Large intestine (tissue), 3 donors: ENCODE measurements at regions not wholly inside any gene's neighbourhood (a gene's known extent, or its start where the extent isn't known, plus 50 kb on each side); places are given as distances from the start of the nearest gene placed in this dataset.

Experiments used
- DNase-seq, 2 donors: peaks; one replicate each; pipeline versions ENCODE4 v3.0.0 to v3.0.0-alpha.2; 2013
- H3K27ac ChIP-seq: one replicate; pipeline ENCODE4 v1.5.1; 2013; ENCODE audit warnings: low read length
- H3K27me3 ChIP-seq: 2 replicates; pipeline ENCODE4 v1.6.1; 2013; ENCODE audit warnings: low read length; ENCODE audit not compliant: control insufficient read depth, insufficient read depth
- H3K36me3 ChIP-seq: 2 replicates; pipeline ENCODE4 v1.6.1; 2013; ENCODE audit warnings: low read length; ENCODE audit not compliant: control insufficient read depth, insufficient read depth
- H3K4me1 ChIP-seq: one replicate; pipeline ENCODE4 v1.6.1; 2013; ENCODE audit warnings: low read length; ENCODE audit not compliant: control insufficient read depth, insufficient read depth
- H3K4me3 ChIP-seq: one replicate; pipeline ENCODE4 v1.5.1; 2013; ENCODE audit warnings: low read length
- H3K9me3 ChIP-seq: one replicate; pipeline ENCODE4 v1.6.1; 2013; ENCODE audit warnings: mild to moderate bottlenecking, low read depth, low read length, moderate library complexity; ENCODE audit not compliant: control insufficient read depth
- whole genome bisulfite sequencing: methylation state at CpG from one replicate; pipeline ENCODE4 v1.1.5; 2013; ENCODE audit warnings: low lambda C conversion rate; ENCODE audit not compliant: insufficient coverage; 5-methylcytosine and 5-hydroxymethylcytosine counted together

- no CpG with 5 or more reads among the region's 2 CpGs for WGBS
- Histone ChIP-seq H3K36me3 (no peaks in the 10 kb centered on the region), H3K27me3 (no peaks in the 10 kb centered on the region), H3K4me1 (no peaks in the 10 kb centered on the region), H3K4me3 (no peak overlapping the region), H3K27ac (no peak overlapping the region), H3K9me3 (no peaks in the 10 kb centered on the region)
- no peak for DNase-seq
These were observed 417.3 kb downstream of the RASEF start for GRCh38 chr9:82645600-82645999.

- no peak for DNase-seq
- WGBS, result 90% methylated on average over 3 of the region's 3 CpGs
- H3K9me3 ChIP-seq, result no peaks in the 10 kb centered on the region
- no peak overlapping the region for H3K27ac ChIP-seq
- H3K4me3 ChIP-seq, result no peak overlapping the region
- no peaks in the 10 kb centered on the region for H3K4me1 ChIP-seq
- no peaks in the 10 kb centered on the region for H3K36me3 ChIP-seq
- no peaks in the 10 kb centered on the region for H3K27me3 ChIP-seq
These were observed 412.6 kb downstream of the RASEF start for GRCh38 chr9:82650368-82650767.

GRCh38 chr9:82651474-82651873 is 411.5 kb downstream of the RASEF start:
- no peak for DNase-seq
- H3K27ac ChIP-seq, result no peak overlapping the region
- H3K4me3 ChIP-seq, result no peak overlapping the region
- no peaks in the 10 kb centered on the region for H3K4me1 ChIP-seq
- no peaks in the 10 kb centered on the region for H3K36me3 ChIP-seq
- H3K27me3 ChIP-seq, result no peaks in the 10 kb centered on the region
- no CpG with 5 or more reads among the region's 2 CpGs for WGBS
- H3K9me3 ChIP-seq, result no peaks in the 10 kb centered on the region

- Histone ChIP-seq H3K36me3 (no peaks in the 10 kb centered on the region), H3K9me3 (no peaks in the 10 kb centered on the region), H3K4me3 (no peak overlapping the region), H3K27ac (no peak overlapping the region), H3K4me1 (no peaks in the 10 kb centered on the region), H3K27me3 (no peaks in the 10 kb centered on the region)
- DNase-seq, result no peak
- WGBS, result 40% methylated on average over 1 of the region's 3 CpGs
These were observed 397.6 kb downstream of the RASEF start for GRCh38 chr9:82665324-82665723.

GRCh38 chr9:82668689-82669199 is 394.2 kb downstream of the RASEF start:
- no CpG with 5 or more reads among the region's 5 CpGs for WGBS
- no peaks in the 10 kb centered on the region for H3K27me3 ChIP-seq
- peak in 1 of 2 donors; percentile 4 for DNase-seq
- H3K4me3 ChIP-seq, result no peak overlapping the region
- H3K4me1 ChIP-seq, result no peaks in the 10 kb centered on the region
- no peaks in the 10 kb centered on the region for H3K36me3 ChIP-seq
- no peaks in the 10 kb centered on the region for H3K9me3 ChIP-seq
- no peak overlapping the region for H3K27ac ChIP-seq

- H3K27me3 ChIP-seq, result no peaks in the 10 kb centered on the region
- H3K9me3 ChIP-seq, result no peaks in the 10 kb centered on the region
- H3K4me3 ChIP-seq, result no peak overlapping the region
- H3K36me3 ChIP-seq, result no peaks in the 10 kb centered on the region
- DNase-seq, result no peak
- no peaks in the 10 kb centered on the region for H3K4me1 ChIP-seq
- WGBS, result no CpG with 5 or more reads among the region's 3 CpGs
- H3K27ac ChIP-seq, result no peak overlapping the region
These were observed 392.9 kb downstream of the RASEF start for GRCh38 chr9:82670000-82670399.

GRCh38 chr9:82670726-82671125 is 392.2 kb downstream of the RASEF start:
- Histone ChIP-seq H3K9me3 (no peaks in the 10 kb centered on the region), H3K27me3 (no peaks in the 10 kb centered on the region), H3K27ac (no peak overlapping the region), H3K36me3 (no peaks in the 10 kb centered on the region), H3K4me3 (no peak overlapping the region), H3K4me1 (no peaks in the 10 kb centered on the region)
- WGBS, result no CpG with 5 or more reads among the region's 1 CpG
- DNase-seq, result no peak

GRCh38 chr9:82673201-82673600 is 389.7 kb downstream of the RASEF start:
- H3K27me3 ChIP-seq, result no peaks in the 10 kb centered on the region
- WGBS, result no CpG with 5 or more reads among the region's 1 CpG

GRCh38 chr9:82673919-82674318 is 389.0 kb downstream of the RASEF start:
- no peak overlapping the region for H3K27ac ChIP-seq
- no peaks in the 10 kb centered on the region for H3K36me3 ChIP-seq
- H3K9me3 ChIP-seq, result no peaks in the 10 kb centered on the region
- no peaks in the 10 kb centered on the region for H3K4me1 ChIP-seq
- no peak for DNase-seq
- H3K4me3 ChIP-seq, result no peak overlapping the region
- WGBS, result 40% methylated on average over 2 of the region's 3 CpGs
- H3K27me3 ChIP-seq, result no peaks in the 10 kb centered on the region

More at GRCh38 chr9:82673201-82673600, 389.7 kb downstream of the RASEF start:
- no peaks in the 10 kb centered on the region for H3K4me1 ChIP-seq
- no peak overlapping the region for H3K27ac ChIP-seq
- no peak overlapping the region for H3K4me3 ChIP-seq
- H3K9me3 ChIP-seq, result no peaks in the 10 kb centered on the region
- no peak for DNase-seq
- no peaks in the 10 kb centered on the region for H3K36me3 ChIP-seq

- H3K27me3 ChIP-seq, result no peaks in the 10 kb centered on the region
- no peaks in the 10 kb centered on the region for H3K9me3 ChIP-seq
- H3K27ac ChIP-seq, result no peak overlapping the region
- DNase-seq, result no peak
- H3K4me1 ChIP-seq, result no peaks in the 10 kb centered on the region
- H3K36me3 ChIP-seq, result no peaks in the 10 kb centered on the region
- no peak overlapping the region for H3K4me3 ChIP-seq
- 100% methylated on average over 2 of the region's 4 CpGs for WGBS
These were observed 387.8 kb downstream of the RASEF start for GRCh38 chr9:82675102-82675501.

- Histone ChIP-seq H3K4me1 (no peaks in the 10 kb centered on the region), H3K4me3 (no peak overlapping the region), H3K27me3 (no peaks in the 10 kb centered on the region), H3K9me3 (no peaks in the 10 kb centered on the region), H3K36me3 (no peaks in the 10 kb centered on the region), H3K27ac (no peak overlapping the region)
- no CpG with 5 or more reads among the region's 2 CpGs for WGBS
- no peak for DNase-seq
These were observed 387.3 kb downstream of the RASEF start for GRCh38 chr9:82675605-82676004.
